DMS79 treated with DMSO at 0.1 percent for 48 hours (cell line): ENCODE measurements at regions not wholly inside any gene's neighbourhood (a gene's known extent, or its start where the extent isn't known, plus 50 kb on each side); places are given as distances from the start of the nearest gene placed in this dataset.
"Not testable (repeated sequence)": the region's sequence is repeated elsewhere in the genome, so short reads cannot be mapped to it uniquely, and the experiment has no call there.

Source experiments
- DNase-seq: peaks from one replicate; lab custom pipeline; 2025; lab: John Stamatoyannopoulos, UW

- DNase-seq: no peak
Observed at GRCh38 chr16:14002416-14002990, 68.6 kb upstream of the MRTFB start.

GRCh38 chr16:14003074-14003570 lies 68.0 kb upstream of the MRTFB start:
- peak; percentile 37 for DNase-seq

GRCh38 chr16:14004031-14004728 lies 66.9 kb upstream of the MRTFB start:
- no peak for DNase-seq

GRCh38 chr16:14004729-14005315 lies 66.3 kb upstream of the MRTFB start:
- no peak for DNase-seq

- DNase-seq: no peak
Observed at GRCh38 chr16:14005335-14005734, 65.8 kb upstream of the MRTFB start.

- peak; percentile 11 for DNase-seq
Observed at GRCh38 chr16:14007450-14007849, 63.7 kb upstream of the MRTFB start.

- DNase-seq: no peak
Observed at GRCh38 chr16:14011001-14011400, 60.1 kb upstream of the MRTFB start.

GRCh38 chr16:14011846-14012245 lies 59.3 kb upstream of the MRTFB start:
- no peak for DNase-seq

GRCh38 chr16:14013145-14013570 lies 58.0 kb upstream of the MRTFB start:
- no peak for DNase-seq

GRCh38 chr16:14013571-14014283 lies 57.4 kb upstream of the MRTFB start:
- DNase-seq: peak; percentile 87

GRCh38 chr16:14014284-14014625 lies 56.9 kb upstream of the MRTFB start:
- DNase-seq: no peak

- no peak for DNase-seq
Observed at GRCh38 chr16:14015033-14015432, 56.1 kb upstream of the MRTFB start.

GRCh38 chr16:14015461-14015860 lies 55.7 kb upstream of the MRTFB start:
- no peak for DNase-seq

GRCh38 chr16:14015948-14016347 lies 55.2 kb upstream of the MRTFB start:
- DNase-seq: no peak

GRCh38 chr16:14016362-14016761 lies 54.8 kb upstream of the MRTFB start:
- not testable (repeated sequence) for DNase-seq

GRCh38 chr16:14017886-14018285 lies 53.2 kb upstream of the MRTFB start:
- DNase-seq: no peak

- no peak for DNase-seq
Observed at GRCh38 chr16:14018851-14019250, 52.3 kb upstream of the MRTFB start.

- DNase-seq: no peak
Observed at GRCh38 chr16:14020141-14020540, 51.0 kb upstream of the MRTFB start.
